A549 (cell line): ENCODE measurements at regions not wholly inside any gene's neighbourhood (a gene's known extent, or its start where the extent isn't known, plus 50 kb on each side); places are given as distances from the start of the nearest gene placed in this dataset.

Source experiments
- BHLHE40 ChIP-seq: IDR thresholded peaks from 2 replicates; pipeline ENCODE4 v1.6.1; 2012; ENCODE audit warnings: low read depth, low read length, inconsistent platforms
- CBX8 ChIP-seq: fragments of 200-600 bp; sonication (generic); IDR thresholded peaks from 2 replicates; pipeline ENCODE4 v1.6.1; 2016
- CTCF ChIP-seq: fragments of >200 bp; sonication (Bioruptor Twin); formaldehyde crosslinking; IDR thresholded peaks from 3 replicates; pipeline ENCODE4 v1.5.1; 2016
- E2F6 ChIP-seq: IDR thresholded peaks from 2 replicates; pipeline ENCODE4 v1.6.1; 2012; ENCODE audit warnings: low read depth, borderline replicate concordance
- EP300 ChIP-seq, 2 experiments: fragments of >200 bp; sonication (Bioruptor Twin); formaldehyde crosslinking; IDR thresholded peaks; 2 replicates in 1 of 2; 3 replicates in 1 of 2; pipeline ENCODE4 v1.6.1; 2016 to 2017
- ESRRA ChIP-seq: fragments of 150-350 bp; IDR thresholded peaks from 2 replicates; pipeline ENCODE4 v1.6.1; 2014; ENCODE audit warnings: mild to moderate bottlenecking, low read length, borderline replicate concordance
- MAFK ChIP-seq: fragments of 450-650 bp; IDR thresholded peaks from 2 replicates; pipeline ENCODE4 v1.6.1; 2014; ENCODE audit not compliant: partially characterized antibody
- POLR2A ChIP-seq: IDR thresholded peaks from 2 replicates; pipeline ENCODE4 v1.6.1; 2012; ENCODE audit warnings: mild to moderate bottlenecking, low read length
- POLR2AphosphoS2 ChIP-seq: conservative IDR thresholded peaks from 2 replicates; pipeline ENCODE4 v1.6.1; 2012; ENCODE audit warnings: low read length, improper control_type of control experiment, inconsistent platforms
- RFX5 ChIP-seq: fragments of 450-650 bp; IDR thresholded peaks from 2 replicates; pipeline ENCODE4 v1.7.1; 2014; ENCODE audit warnings: antibody characterized with exemption, mild to moderate bottlenecking, moderate library complexity

- no peak for TF ChIP-seq MAFK
- TF ChIP-seq POLR2AphosphoS2: no peak
- no peak for TF ChIP-seq POLR2A
- TF ChIP-seq CTCF: no peak
- TF ChIP-seq ESRRA: no peak
- no peak for TF ChIP-seq EP300 (IDR thresholded peaks at IDR 0.05)
- no peak for TF ChIP-seq CBX8
- TF ChIP-seq E2F6: no peak
- TF ChIP-seq BHLHE40: no peak
- no peak for TF ChIP-seq RFX5
These were observed 85.1 kb upstream of the HAAO start for GRCh38 chr2:42877511-42877910.
